HG03378 (cell line): ENCODE measurements at regions not wholly inside any gene's neighbourhood (a gene's known extent, or its start where the extent isn't known, plus 50 kb on each side); places are given as distances from the start of the nearest gene placed in this dataset.
"Not testable (repeated sequence)": the region's sequence is repeated elsewhere in the genome, so short reads cannot be mapped to it uniquely, and the experiment has no call there.

ENCODE experiments used
- ATAC-seq: cut with Tn5 transposase; IDR thresholded peaks from one replicate; pipeline ENCODE4 v1.9.1; 2021; ENCODE audit warnings: mild to moderate bottlenecking, moderate library complexity; ENCODE audit not compliant: unreplicated experiment

DNA sequence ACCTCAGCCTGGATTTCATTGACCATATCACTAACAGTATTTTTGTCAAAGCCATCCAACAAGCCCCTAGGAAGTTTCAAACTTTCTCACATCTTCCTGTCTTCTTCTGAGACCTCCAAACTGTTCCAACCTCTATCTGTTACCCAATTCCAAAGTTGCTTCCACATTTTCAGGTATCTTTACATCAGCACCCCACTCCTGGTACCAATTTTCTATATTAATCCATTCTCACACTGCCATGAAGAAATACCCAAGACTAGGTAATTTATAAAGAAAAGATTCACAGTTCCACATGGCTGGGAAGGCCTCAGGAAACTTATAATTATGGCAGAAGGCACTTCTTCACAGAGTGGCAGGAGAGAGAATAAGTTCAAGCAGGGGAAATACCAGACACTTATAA lies 571.9 kb upstream of the PHF14 start:
- ATAC-seq = no peak

DNA sequence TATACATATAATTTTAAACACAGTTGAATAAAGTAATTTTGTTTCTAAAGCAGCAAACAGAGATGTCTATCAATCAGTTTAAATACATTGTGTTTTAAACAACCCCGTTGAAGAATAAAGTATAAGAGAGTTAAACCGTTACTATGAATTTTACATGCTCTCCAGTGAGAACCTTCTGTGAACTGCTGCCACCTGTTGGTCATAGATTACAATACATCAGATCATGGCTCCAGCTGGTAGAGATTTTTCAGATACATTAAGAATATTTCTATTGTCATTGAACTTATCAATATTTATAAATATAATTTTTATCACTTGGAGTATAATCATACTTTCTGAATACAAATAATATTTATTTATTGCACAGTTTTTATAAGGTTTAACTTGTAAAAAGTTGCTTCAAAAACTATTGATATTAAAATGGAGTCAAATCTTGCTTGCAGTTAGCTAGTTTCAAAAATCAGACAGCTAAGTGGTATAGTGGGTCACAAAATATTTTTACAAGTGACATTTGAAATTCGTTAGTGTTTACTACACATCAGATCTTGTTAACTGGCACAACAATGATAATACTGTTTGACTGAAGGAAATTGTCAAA lies 561.2 kb upstream of the PHF14 start:
- ATAC-seq = peak; percentile 87

DNA sequence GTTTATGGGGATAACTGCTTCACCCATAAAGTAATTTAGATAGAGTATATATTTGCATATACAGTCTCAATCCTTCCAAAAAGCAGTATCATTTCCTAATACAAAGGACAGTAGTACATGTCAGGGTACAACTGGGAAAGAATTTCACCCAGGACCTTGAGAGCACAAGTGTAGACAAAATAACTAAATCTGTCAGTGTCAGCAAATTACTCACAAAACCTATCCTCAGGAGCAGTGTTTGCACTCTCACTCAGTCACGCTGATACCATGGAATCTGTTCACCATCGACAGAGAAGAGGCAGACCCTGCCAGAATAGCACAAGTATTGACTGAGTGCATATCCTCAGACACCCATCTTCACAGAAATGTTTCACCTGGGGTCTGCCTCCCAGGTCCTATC lies 554.7 kb upstream of the PHF14 start:
- no peak for ATAC-seq

DNA sequence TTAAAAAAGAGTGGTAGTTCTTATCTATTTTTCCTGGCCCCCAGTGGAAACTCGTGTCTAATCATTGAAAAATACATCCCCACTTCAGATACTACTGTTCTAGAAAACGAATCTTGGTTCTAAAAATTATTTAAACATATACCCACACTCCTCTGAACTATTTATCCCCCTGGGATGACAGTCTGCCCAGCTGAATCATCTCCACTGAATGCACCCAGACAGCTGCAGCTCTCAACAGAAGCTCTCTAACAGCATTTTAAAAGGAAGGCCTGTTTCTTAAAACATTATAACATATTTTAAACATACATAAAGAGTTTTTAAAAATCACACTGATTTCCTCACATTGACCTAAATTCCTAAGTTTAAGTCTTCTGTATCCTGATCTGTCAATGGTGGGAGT lies 544.6 kb upstream of the PHF14 start:
- no peak for ATAC-seq

DNA sequence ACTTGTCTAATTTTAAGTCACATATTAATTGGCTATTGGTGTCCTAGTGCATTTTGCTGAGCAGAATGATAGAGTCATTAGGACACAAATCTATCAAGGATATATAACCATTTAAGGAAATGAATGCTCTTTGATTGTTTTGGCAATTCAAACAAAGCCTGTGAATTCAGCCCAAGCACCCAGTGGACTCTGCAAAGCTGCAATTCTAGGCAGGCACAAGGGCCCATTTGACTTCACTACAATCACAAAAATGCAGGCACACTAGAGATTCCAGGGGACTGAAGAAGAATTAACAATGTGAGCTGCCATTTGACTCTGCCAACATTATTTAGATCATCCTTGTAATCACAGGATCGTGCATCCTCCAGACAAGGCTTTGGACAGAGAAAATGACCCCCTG lies 544.2 kb upstream of the PHF14 start:
- no peak for ATAC-seq

DNA sequence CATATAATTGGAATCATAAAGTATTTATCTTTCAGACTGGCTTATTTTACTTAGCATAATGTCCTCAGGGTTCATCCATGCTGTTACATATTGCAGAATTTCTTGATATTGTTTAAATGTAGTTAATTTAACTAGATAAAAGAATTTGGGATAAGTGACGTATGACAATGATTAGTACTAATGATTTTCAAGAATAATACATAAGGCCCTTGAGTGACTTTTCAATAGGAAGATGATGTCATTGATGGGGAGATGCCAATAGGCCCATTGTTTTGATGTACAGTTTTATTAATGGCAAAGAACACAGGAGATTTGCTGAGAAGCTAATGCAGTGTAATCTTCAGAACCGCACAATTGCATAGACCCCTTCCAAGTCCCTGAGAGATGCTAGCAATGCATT lies 537.4 kb upstream of the PHF14 start:
- ATAC-seq = no peak

DNA sequence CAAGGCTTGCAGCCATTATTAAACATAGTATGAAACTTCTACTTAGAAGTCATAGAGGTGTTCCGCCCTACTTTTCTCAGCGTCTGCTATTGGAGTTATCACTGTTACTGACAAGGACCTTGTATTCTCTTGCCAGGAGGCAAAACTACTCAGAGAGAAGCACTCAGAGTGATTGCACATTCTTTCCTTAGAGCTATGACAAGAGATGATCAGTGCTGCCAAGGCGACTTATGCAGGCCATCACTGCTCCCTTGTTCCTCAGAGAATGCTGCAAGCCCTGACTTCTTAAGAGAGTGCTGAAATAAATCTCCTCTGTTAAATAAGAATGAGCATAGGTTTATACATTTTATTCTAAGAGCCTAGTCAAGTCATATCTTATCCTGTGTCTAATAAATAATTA lies 534.6 kb upstream of the PHF14 start:
- no peak for ATAC-seq

DNA sequence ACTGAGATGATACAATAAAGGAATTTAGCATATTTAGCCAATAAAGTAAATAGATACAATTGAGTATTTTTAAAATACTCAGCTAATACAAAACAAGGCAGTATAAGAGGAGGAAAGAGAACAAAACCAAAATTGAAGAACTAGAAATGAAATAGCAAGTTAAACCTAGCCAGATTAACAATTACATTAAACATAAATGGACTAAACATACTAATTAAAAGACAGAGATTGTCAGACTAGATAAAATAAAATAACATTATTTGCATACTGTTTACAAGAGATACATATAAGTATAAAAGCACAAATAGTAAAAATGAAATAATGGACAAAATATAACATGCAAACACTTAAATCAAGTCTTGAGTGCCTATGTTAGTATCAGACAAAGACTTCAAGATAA lies 517.7 kb upstream of the PHF14 start:
- no peak for ATAC-seq

DNA sequence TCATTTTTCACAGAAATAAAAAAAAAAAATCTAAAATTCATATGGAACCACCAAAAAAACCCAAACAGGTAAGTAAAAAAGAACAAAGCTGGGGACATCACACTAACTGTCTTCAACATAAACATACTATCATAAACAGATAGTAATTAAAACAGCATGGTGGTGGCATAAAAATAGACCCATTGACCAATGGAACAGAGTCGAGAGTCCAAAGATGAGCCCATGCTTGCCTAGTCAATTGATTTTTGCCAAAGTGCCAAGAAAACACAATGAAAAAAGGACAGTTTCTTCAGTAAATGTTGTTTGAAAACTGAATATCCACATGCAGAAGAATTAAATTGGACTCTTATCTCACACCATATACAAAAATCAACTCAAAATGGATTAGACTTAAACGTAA lies 513.2 kb upstream of the PHF14 start:
- ATAC-seq = no peak

DNA sequence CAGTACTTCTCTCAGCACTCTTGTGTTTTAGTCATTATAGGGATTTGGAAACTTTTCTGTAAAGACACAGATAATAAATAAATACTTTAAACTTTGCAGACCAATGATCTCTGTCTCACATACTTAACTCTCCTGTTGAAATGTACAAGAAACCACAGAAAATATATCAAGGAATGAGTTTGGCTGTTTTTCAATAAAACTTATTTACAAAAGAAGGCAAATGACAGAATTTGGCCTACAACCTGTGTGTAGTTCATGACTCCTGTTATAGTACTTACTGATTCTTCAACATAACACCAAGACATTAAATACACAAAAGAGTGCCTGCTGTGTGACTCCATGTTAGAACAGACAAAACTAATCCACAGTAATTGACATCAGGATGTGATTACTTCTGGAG lies 510.0 kb upstream of the PHF14 start:
- ATAC-seq = no peak

DNA sequence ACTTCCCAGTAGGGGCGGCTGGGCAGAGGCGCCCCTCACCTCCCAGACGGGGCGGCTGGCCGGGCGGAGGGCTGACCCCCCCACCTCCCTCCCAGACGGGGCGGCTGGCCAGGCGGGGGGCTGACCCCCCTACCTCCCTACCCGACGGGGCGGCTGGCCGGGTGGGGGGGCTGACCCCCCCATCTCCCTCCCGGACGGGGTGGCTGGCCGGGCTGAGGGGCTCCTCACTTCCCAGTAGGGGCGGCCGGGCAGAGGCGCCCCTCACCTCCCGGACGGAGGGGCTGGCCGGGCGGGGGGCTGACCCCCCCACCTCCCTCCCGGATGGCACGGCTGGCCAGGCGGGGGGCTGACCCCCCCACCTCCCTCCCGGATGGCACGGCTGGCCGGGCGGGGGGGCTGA lies 508.1 kb upstream of the PHF14 start:
- not testable (repeated sequence) for ATAC-seq

DNA sequence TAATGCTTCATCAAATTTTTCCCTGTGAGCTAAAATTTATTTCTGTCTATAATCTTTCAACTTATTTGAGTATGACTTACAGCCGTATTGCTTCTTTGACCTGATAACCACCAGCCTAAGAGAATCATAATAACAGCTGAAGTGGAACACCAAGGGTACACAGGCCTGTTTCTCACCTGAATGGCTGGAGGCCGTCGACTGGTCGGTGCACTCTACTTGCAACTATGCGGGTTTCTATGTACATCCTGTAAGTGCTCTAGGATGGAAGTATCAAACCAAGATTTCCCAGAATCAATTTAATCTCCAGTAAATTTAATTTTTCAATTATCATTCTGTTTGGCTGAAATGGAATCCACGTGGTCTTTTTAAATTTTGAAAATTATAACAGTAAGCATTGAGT lies 504.8 kb upstream of the PHF14 start:
- ATAC-seq = no peak

DNA sequence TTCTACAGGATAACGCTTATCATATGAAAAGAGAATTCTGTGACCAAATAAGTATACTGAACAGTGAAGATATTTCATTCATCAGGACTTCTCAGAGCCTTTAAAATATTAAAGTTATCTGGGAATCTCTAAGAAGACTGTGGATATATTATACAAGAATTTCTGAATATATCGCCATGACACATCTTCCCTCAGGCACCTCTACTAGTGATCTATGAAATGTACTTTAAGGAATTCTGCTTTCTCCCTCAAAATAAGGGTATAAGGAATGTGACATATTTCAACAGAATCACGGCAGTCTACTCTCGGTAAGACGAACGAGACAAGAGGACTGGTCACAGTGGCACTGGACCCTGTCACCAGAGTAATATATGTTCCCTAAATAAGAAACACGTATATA lies 504.2 kb upstream of the PHF14 start:
- no peak for ATAC-seq

DNA sequence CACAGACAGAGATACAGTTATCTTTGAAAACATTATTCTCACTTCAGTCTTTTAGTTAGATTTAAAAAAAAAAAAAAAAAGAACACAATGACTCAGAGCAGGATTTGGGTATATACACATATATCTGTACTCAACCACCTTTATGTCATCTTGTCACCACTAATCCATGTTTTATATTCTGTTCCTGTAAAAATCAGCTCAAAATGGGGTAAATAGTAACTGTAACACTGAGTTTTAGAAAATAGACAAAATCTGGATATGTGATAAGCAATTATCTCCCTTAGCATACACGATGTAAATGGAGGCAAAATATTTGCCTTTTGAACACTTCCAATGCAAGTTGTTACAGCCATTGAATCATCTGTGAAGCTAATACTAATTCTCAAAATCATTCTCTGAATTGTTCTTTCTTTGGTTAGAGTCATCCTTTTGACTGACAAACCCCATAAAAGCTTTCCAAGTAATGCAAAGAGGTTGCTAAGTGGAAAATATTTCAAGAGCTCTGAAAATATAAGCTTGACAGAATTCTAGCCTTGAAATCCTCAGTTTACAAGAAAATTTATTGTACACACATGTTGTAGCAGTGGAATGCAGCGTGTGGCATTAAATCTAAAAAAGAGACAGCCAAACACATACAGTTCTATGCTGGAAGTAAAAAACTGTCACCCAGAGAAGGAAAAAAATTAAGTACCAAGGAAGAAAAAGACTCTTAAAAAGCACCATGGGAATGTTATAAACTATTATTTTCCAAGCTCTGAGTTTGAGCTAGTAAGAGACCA lies 502.2 kb upstream of the PHF14 start:
- ATAC-seq = no peak

DNA sequence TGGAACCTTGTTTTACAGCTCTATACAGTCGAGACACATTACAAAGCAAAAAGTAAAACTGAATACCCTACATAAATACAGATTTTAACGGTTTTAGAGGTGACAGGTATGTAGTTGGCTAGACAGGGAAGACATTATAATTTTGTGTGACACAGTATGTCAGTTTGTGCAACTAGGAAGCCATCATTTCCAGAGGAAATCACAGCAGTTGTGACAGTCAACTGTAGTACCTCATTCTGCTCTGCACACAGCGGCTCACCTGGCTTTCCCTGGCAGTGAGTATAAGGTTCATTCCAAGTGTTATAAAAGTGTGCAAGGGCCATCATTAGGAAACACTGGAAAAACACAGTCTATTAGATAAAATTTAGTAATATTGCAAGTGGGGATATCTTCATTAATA lies 501.6 kb upstream of the PHF14 start:
- ATAC-seq = no peak

DNA sequence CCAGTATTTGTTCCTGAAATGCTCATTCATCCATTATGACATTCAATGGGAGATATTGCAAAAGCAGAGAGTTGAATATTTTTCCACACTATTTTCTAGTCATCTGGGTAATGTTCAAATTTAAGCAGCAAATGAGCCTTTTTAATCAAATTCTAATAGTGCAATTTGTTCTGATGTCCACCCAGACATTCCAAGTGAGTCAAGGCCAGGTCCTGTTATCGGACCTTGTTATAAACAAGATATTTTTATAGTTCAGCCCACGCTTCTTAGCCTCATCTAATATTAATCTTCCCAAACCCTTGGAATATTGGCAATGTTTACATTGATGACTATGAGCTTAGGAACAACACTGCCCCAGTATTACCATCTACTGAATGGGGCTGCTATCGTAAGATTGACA lies 500.1 kb upstream of the PHF14 start:
- ATAC-seq = no peak

DNA sequence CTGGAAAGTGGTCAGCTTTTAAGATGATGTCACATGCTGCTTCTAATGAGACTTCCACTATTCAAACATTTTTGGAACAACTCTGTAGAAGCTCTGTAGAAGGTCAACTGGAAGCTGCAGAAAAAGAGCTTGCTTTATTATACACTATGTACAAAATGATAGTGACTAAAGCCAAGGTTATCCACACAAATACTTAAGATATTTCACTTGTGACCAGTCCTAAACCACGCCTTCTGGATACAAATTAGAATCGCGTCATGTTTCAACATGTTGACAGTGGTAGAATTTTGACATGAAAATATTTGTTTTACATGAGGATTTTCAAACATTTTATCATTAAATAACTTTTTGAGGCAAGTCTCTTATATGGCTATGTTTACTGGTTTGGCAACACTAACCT lies 499.6 kb upstream of the PHF14 start:
- ATAC-seq = no peak

DNA sequence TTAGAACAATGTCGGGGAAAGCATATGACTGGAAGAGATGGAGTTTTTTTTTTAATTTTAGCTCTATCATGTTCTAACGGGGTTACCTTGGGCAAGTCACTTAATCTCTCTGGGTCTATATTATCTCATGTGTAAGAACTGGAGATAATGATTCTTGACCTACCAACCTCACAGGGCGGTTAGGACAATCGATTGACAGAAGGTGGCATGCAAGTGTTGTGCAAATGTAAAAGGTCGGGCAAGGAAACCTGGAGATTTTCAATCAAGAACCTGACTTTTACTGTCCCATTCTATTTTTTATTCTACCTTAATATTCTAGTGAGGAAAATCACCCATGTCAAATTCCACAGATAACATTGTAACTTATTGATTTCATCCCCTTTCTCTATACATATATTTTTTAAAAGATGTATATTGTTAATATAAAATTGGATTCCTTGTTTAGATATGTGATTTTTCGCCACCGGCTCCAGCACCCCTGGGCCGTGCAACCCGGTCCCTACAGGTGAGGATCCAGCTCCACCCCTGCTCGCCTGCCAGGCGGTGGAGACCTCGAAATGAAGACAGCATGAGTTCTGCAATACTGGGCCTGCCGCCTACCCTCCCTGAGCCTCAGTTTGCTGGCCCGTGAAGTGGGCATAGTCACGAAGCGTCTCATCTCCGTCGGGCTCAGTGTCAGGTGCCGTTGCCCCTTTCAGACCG lies 497.6 kb upstream of the PHF14 start:
- ATAC-seq = no peak

DNA sequence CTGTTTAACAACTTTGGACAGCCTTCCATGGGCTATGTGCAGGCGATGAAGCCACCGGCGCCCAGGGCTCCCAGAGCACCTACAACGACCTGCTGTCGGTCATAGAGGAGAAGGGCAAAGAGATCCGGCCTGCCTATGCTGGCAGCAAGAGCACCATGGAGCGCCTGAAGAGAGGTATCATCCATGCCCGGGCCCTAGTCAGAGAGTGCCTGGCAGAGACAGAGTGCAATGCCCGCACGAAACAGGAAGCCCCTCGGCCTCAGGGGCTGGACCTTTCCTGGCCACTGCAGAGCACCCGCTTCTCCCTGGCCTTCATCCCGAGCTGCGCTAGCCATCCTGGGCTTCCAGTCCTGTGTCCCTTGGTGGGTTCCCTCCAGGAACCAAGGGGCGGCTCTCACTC lies 497.0 kb upstream of the PHF14 start:
- no peak for ATAC-seq

DNA sequence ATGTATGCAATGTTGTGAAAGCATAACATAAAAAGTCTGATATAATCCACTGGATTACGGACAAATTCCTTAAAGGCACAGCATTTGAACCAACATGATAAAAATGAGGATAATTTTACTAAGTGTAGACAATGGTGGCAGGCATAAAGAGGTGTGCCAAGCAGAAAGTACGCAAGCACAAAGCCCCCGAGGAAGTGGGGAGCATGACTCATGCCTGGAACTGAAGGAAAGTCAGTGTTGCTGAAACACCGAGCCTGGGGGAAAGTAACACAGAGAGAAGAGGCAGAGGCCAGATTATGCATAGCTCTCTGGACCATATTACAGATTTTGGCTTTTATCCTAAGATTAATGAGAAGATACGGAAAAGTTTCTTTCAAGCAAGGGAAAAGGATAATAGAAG lies 490.0 kb upstream of the PHF14 start:
- ATAC-seq = no peak

DNA sequence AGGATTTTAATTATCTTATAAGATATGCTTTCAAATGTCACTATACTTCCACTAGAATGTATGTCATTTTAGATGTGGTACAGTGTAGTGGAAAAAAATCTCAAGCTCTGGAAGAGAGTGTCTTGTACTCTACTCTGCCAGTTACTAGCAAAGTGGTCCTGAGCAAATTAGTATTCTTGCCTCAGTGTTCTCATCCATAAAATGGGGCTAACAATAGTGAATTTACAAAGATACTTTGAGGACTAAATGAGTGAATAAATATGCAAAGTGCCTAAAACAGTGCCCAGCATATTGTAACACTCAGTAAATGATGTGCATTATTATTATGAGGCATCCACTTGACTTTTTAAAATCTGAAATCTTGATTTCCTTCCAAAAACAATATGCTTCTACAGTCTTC lies 488.9 kb upstream of the PHF14 start:
- no peak for ATAC-seq

DNA sequence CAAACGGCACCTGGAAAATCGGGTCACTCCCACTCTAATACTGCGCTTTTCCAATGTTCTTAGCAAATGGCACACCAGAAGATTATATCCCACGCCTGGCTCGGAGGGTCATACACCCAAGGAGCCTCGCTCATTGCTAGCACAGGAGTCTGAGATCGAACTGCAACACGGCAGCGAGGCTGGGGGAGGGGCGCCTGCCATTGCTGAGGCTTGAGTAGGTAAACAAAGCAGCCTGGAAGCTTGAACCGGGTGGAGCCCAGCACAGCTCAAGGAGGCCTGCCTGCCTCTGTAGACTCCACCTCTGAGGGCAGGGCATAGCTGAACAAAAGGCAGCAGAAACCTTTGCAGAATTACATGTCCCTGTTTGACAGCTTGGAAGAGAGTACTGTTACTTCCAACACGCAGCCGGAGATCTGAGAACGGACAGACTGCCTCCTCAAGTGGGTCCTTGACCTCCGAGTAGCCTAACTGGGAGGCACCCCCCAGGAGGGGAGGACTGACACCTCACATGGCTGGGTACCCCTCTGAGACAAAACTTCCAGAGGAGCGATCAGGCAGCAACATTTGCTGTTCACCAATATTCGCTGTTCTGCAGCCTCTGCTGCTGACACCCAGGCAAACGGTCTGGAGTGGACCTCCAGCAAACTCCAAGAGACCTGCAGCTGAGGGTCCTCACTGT lies 472.3 kb upstream of the PHF14 start:
- not testable (repeated sequence) for ATAC-seq
